Hematopoietic multipotent progenitor cell treated with erythropoietin and hydrocortisone succinate and interleukin-3 and kit ligand, for 4 days (in vitro differentiated cells): ENCODE measurements at regions not wholly inside any gene's neighbourhood (a gene's known extent, or its start where the extent isn't known, plus 50 kb on each side); places are given as distances from the start of the nearest gene placed in this dataset.
"Not testable (repeated sequence)": the region's sequence is repeated elsewhere in the genome, so short reads cannot be mapped to it uniquely, and the experiment has no call there.

Source experiments
- DNase-seq: peaks from one replicate; pipeline ENCODE4 v3.0.0-alpha.2; 2015

GRCh38 chr2:84212611-84213314, 246.3 kb downstream of the SUCLG1 start:
- no peak for DNase-seq

DNA sequence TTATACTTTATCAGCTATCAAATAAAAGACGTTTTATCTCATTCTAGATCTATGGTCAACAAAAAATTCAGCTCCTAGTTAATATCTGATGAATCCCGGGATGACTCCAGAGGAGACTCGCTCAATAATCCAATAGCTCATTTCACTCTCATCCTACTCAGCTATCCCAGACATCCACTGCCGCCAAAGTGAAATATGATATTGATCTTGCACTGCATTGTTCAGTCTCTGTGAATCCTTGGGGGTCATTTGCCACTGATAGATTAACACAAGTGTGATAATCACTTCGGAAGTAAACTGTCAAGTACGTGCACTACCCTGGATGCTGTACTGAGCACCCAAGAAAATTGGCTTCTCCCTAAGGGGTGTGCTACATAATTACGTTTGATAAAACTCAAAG, 249.1 kb downstream of the SUCLG1 start:
- DNase-seq: no peak

DNA sequence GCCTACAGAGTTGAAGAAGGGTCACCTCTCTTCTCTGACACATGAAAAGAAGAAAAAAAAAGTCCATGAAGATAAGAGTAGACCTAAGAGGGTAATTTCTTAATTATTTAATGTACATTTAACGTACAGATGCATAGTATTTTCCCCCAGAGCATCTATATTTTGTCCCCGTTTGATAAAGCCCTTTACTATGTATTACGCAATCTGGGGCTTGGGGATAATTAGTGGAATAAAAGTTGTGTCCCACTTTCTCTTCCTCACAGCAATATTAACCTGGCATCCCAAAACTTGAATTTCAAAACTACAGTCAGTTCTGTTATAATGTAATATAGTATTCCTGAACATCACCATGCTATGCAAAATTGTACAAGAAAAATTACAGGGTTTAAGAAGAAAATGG, 254.1 kb downstream of the SUCLG1 start:
- no peak for DNase-seq

DNA sequence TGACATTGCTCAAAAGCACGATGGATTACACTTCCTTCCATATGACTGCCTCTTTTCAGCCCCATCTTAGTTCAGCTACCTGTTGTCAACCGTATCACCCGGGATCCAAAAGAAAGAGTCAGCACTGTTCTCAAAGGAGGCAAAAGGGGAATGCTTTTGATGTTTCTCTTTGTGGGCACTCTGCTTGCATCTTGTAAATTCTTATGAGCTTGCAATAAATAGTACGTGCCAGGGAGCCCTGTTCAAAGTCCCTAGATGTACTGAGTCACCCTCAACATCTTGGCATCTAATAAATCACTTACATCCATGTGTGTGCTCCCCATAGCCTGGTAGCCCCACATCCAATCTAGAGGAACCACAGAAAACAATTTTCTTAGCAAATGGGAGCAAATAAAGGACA, 256.9 kb downstream of the SUCLG1 start:
- DNase-seq: no peak

DNA sequence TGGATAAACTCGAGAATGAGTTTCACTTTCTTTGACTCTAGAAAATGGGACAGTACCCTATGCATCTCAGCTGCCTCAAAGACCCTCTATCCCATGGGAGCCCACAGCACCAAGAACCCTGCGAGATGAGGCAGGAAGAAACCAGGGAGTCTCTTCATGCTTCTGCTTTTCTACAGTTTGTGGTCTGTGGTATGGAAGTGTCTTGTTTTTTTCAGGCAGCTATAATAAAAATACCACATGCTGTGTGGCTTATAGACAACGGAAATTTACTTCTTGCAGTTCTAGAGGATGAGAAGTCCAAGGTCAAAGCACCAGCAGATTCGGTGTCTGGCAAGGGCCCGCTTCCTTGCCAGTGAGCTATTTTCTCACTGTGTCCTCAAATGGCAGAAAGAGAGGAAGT, 257.9 kb downstream of the SUCLG1 start:
- DNase-seq: peak; percentile 26

- no peak for DNase-seq
These were observed 261.2 kb downstream of the SUCLG1 start for GRCh38 chr2:84197901-84198300.

- DNase-seq: no peak
These were observed 264.0 kb downstream of the SUCLG1 start for GRCh38 chr2:84194949-84195644.

DNA sequence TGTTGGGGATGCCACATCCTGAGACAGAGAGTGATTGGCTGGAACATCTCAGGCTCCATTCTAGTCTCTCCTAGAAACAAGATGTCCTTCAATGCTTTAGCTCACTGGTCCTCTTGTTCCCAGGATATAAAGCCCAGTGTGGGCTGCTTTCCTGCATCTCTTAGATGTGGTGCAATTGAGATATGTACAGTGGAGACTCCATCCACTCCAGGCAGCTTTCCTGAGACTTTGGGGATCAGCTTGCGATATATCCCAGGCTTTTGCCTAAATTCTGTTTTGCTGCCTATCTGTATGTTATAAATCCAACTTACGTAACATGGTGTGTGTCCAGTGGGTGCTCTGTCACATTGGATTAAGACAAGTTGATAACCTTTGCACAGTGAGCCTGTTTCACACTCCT, 264.9 kb downstream of the SUCLG1 start:
- DNase-seq: no peak

GRCh38 chr2:84187258-84187657, 271.8 kb downstream of the SUCLG1 start:
- DNase-seq: no peak

DNA sequence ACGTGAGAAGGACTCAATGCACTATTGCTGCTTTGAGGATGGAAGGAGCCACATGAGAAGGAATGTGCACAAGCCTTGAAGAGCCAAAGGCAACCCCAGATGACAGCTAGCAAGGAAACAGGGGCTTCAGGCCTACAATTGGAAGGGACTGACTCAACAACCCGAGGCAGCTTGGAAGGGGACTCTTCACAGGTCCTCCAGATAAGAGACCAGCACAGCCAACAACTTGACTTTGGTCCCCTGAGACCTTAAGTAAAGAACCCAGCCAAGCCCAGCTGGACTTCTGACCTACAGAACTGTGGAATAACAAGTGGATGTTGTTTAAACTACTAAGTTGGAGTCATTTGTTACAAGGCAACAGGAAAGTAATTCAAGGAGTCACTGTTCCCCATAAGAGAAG, 277.2 kb downstream of the SUCLG1 start:
- no peak for DNase-seq

GRCh38 chr2:84177733-84178132, 281.3 kb downstream of the SUCLG1 start:
- no peak for DNase-seq

- DNase-seq: no peak
These were observed 283.1 kb downstream of the SUCLG1 start for GRCh38 chr2:84175970-84176369.

- no peak for DNase-seq
These were observed 283.7 kb downstream of the SUCLG1 start for GRCh38 chr2:84175340-84175739.

DNA sequence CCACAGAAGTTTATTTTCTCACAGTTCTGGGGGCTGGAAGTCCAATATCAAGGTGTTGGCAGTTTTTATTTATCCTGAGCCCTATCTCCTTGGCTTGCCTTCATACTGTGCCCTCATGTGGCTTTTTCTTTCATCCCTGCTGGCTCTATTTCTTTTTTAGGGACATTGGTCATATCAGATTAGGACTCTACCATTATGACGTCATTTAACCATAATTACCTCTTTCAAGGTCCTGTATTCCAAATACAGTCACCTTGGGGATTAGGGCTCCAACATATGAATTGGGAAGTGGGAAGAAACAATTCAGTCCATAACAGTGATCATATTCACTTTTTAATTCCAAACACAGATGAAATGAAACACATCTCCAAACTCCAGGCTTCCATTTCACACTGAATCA, 286.0 kb downstream of the SUCLG1 start:
- no peak for DNase-seq

DNA sequence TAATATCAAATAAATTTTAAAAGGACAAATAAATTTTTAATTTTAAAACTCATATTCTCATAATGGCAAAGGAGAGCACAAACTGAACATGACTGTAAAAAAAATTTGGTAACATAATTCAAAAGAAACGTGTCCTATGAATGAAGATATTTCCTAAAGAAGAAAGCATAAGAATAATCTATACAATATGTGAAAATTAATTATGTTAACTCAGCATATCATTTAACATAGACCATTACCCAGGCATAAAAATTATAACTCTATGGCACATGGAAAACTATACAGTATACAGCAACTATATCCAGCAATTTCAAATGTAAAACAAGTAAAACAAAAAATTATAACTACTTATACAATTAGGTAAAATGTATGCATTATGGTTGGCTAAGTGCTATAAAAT, 288.1 kb downstream of the SUCLG1 start:
- no peak for DNase-seq

DNA sequence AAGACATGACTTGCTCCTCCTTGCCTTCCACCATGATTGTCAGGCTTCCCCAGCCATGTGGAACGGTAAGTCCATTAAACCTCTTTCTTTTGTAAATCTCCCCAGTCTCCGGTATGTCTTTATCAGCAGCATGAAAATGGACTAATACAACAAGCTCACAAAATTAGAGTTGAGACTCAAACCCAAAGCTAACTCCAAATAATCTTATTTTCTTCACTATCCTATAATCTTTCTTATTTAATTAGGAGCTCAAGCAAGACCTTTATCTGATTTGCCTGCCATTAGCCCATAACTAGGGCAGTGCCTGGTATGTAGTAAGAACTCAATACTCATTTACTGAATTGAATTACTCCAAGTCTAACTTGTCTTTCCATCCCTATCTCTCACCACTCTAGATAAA, 289.2 kb downstream of the SUCLG1 start:
- no peak for DNase-seq

- not testable (repeated sequence) for DNase-seq
These were observed 290.5 kb downstream of the SUCLG1 start for GRCh38 chr2:84168552-84168951.

DNA sequence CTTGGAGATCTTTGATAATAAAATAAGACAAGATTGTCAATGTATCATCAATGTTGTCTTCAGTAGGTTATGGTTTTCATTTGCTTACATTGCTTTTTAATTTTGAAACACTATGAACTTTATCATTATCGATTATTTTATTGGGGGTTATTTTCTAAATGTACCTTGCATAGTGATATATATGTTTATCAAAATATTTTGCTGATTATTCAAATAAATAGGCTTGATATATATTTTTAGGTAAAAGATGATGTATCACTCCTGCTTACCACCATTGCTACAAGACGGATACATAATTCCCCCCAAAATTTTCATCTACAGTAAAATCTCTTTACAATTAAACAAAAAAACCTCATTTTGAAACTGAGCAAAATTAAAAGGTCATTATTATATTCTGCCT, 293.8 kb downstream of the SUCLG1 start:
- no peak for DNase-seq

DNA sequence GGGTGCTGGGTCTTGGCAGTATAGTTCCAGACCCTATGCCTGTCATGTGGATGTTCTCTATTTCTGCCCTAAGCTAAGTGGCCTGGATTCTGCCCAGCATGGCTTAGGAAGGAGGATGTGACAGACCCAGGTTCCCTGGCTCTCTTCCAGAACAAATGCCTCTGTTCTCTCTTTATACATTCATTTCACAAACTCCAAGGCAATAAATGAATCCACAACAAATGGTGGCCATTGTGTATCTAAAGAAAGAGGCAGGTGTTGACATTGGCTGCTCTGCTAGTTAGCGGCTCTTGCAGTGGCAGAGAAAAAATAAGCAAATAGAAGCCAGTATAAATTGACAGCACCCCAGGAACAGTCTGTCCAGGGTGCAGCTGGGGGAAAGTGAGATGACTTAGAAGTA, 298.6 kb downstream of the SUCLG1 start:
- no peak for DNase-seq

DNA sequence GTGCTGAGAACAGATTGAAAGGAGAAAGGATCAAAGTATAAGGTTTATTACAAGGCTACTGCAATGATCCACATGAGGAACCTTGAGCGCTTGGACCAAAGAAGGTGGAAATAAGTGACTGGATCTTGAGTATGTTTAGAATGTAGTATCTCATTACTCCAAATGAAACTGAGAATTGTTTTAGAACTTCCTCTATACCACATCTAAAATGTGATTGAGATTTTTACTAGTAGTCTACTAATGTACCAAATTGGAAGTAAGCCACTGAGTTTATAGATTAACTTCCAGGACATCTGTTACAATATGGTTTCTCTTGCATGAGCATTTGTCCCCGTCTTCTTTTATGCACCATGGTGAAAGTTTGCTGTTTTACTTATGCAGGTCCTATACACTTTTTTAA, 300.5 kb downstream of the SUCLG1 start:
- no peak for DNase-seq

GRCh38 chr2:84152462-84152861, 306.6 kb downstream of the SUCLG1 start:
- DNase-seq: no peak

- no peak for DNase-seq
These were observed 314.7 kb downstream of the SUCLG1 start for GRCh38 chr2:84144345-84144744.

DNA sequence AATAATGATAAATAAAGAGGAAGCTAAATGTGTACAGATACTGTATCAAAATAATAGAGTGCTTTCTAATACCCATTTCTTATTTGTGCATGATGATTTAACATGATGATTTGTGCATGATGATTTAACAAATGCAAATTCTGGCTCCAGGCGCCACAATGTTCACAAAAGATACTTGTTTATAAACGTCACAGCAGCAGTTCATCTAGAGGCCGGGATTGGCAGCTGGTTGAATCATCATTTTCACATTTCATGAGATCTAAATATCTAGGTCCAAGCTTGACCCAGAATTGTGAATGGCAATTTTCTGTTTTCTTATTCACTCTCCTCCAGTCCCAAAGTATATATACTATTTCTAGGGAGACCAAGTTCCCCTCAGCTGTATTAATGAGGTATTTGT, 322.0 kb downstream of the SUCLG1 start:
- no peak for DNase-seq

- DNase-seq: no peak
These were observed 326.7 kb downstream of the SUCLG1 start for GRCh38 chr2:84132370-84132769.

DNA sequence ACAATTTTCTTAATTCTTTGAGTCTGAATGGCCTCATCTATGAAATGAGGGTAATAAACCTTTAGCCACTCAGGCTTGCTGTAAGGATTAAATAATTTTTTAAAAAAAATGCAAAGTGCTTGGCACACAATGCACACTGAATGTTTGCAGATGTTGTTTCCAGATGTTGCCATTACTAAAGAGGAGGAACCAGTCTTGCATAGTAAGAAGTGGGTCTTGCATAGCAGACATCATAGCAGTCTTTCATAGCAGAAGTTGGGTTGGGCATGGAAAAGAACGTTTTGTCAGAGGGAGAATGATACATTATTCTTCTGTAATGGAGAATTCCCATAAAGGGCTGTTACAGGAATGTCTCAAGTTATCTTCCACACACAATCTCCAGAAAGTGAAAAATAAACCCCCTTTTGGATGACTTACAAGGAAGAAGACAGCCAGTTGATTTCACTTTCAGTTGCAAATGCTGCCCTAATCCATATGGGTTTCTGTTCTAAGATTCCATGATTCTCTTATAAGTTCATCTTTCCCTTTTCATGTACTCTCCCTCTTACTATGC, 327.7 kb downstream of the SUCLG1 start:
- DNase-seq: no peak
